ENCODE measurements at regions not wholly inside any gene's neighbourhood (a gene's known extent, or its start where the extent isn't known, plus 50 kb on each side); places are given as distances from the start of the nearest gene placed in this dataset.

GRCh38 chr1:234690872-234691271 is 80.9 kb upstream of the IRF2BP2 start:
- Histone ChIP-seq H3K79me1 (ENCODE audit: insufficient read depth, low read depth, low read length, poor library complexity, severe bottlenecking) (no peaks in the 10 kb centered on the region), H2BK5ac (ENCODE audit: insufficient read length, low read length) (no peak overlapping the region), H4K20me1 (ENCODE audit: control insufficient read depth, insufficient read depth, insufficient read length) (no peaks in the 10 kb centered on the region), H3K27me3 (ENCODE audit: insufficient read depth, low read length) (no peaks in the 10 kb centered on the region), H3K79me2 (ENCODE audit: insufficient read depth, low read length) (no peaks in the 10 kb centered on the region), H3K14ac (ENCODE audit: insufficient read depth, low read length) (no peak overlapping the region), H2BK120ac (ENCODE audit: low read depth, low read length, poor library complexity, severe bottlenecking) (no peak overlapping the region), H3K4me2 (ENCODE audit: insufficient read depth, insufficient read length, low read length) (no peak overlapping the region), H3K4me1 (ENCODE audit: insufficient read depth, low read length) (no peaks in the 10 kb centered on the region), H2BK12ac (ENCODE audit: insufficient read length, low read depth, low read length) (no peak overlapping the region), H3K9me3 (ENCODE audit: control insufficient read depth, low read depth, low read length) (no peaks in the 10 kb centered on the region), H3K18ac (ENCODE audit: insufficient read length, low read depth, low read length) (no peak overlapping the region), H4K8ac (replicated peaks; ENCODE audit: insufficient read length, low read depth, low read length) (no peak overlapping the region), H3K56ac (ENCODE audit: insufficient read length, low read depth, low read length) (no peak overlapping the region), H3T11ph (ENCODE audit: low read length) (no peak overlapping the region), H2BK15ac (ENCODE audit: low read depth, low read length) (no peak overlapping the region), H4K5ac (ENCODE audit: insufficient read length, low read depth, low read length) (no peak overlapping the region), H3K27ac (ENCODE audit: insufficient read length, low read depth, low read length) (no peak overlapping the region), H3K23me2 (ENCODE audit: insufficient read length, low read depth, low read length, poor library complexity, severe bottlenecking) (no peaks in the 10 kb centered on the region), H2AFZ (ENCODE audit: low read length) (no peak overlapping the region), H2BK20ac (ENCODE audit: low read depth, low read length, poor library complexity, severe bottlenecking) (no peak overlapping the region), H2AK5ac (ENCODE audit: insufficient read length, low read length) (no peak overlapping the region), H3K23ac (ENCODE audit: insufficient read length, low read depth, low read length) (no peak overlapping the region), H3K9ac (ENCODE audit: extremely low read depth, insufficient read length, low read length) (no peak overlapping the region), H4K91ac (ENCODE audit: insufficient read length, low read depth, low read length) (no peak overlapping the region), H3K4ac (ENCODE audit: low read depth, low read length) (no peak overlapping the region)
- no peaks in the 10 kb centered on the region for H3K4me1 Mint-ChIP-seq
- no peaks in the 10 kb centered on the region; the same call in 1 of the 2 replicates for H3K27me3 Mint-ChIP-seq (ENCODE audit: low read depth)
- no CpG with 5 or more reads among the region's 2 CpGs for WGBS (ENCODE audit: extremely low coverage, insufficient read length, low lambda C conversion rate)
- DNase-seq, result no peak
- peaks cover 3 to 8% (median 4%) of the 10 kb centered on the region in 3 experiments; a peak in 6 of 7 replicates for H3K36me3 Mint-ChIP-seq (ENCODE audit: insufficient read depth in 1 of 3, low read depth in 3 of 3)
- TF ChIP-seq CTCF (conservative IDR thresholded peaks at IDR 0.05), result no peak
- no peak overlapping the region for H3K27ac Mint-ChIP-seq
- no peak overlapping the region for H3K4me3 Mint-ChIP-seq
- H3K9me3 Mint-ChIP-seq, result peaks cover 7 to 11% of the 10 kb centered on the region in 2 experiments

All from H9 (cell line).